ENCODE measurements at regions not wholly inside any gene's neighbourhood (a gene's known extent, or its start where the extent isn't known, plus 50 kb on each side); places are given as distances from the start of the nearest gene placed in this dataset.
"Not testable (repeated sequence)": the region's sequence is repeated elsewhere in the genome, so short reads cannot be mapped to it uniquely, and the experiment has no call there.

GRCh38 chr2:187875261-187876141 lies 321.3 kb upstream of the TFPI start:
- no peak for DNase-seq

DNA sequence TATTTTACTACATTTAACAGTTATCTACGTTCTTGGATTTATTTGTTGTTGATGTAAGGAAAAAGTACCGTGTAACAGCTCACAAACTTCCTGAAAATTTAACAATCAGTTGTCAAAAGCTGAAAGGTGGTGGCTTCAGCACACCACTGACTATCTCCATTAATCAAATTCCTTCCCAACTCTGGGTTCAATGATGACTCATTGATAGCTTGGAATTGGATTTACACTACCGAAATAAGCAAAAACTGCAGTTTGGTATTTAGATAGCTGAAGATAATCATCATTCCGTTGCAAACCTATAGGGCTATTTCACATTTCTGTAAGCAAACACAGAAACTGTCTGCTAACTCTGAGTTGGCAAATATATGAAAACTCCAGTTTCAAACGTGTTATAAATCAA lies 322.3 kb upstream of the TFPI start:
- DNase-seq: no peak

DNA sequence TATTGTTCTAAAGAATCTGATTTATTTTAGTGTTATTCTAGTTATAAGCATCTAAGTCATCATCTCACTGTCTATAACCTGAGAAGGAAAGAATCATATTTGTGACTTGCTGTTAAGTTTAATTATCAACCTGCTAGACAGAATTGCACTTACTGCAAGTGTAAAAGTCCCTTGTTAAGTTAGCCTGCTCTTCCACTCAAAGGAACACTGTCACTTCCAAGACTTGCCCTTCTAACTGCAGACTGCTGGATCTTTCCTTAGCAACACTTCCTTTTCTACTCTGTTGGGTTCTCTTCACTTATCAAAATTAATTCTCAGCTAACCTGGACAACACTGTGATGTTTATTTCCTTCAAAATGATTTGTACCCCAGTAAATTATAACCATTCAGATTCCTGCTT lies 323.2 kb upstream of the TFPI start:
- DNase-seq: no peak

GRCh38 chr2:187878112-187878511 lies 323.9 kb upstream of the TFPI start:
- no peak for DNase-seq

DNA sequence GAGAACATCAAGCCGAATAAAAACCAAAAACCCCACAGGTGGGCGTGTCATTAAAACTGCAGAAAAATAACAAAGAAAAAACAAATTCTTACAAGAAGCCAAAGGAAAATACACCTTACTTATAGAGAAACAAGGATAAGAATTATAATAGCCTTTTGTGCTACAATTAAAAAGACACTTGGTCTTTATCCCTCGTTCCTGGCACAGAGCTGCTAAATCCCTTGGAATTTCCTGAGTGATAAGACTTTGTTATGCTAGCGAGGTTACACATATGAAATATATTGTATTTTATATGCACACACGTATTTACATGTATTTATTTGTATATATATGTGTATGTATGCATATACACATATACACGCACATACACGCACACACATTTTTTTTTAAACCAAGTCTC lies 325.3 kb upstream of the TFPI start:
- no peak for DNase-seq

DNA sequence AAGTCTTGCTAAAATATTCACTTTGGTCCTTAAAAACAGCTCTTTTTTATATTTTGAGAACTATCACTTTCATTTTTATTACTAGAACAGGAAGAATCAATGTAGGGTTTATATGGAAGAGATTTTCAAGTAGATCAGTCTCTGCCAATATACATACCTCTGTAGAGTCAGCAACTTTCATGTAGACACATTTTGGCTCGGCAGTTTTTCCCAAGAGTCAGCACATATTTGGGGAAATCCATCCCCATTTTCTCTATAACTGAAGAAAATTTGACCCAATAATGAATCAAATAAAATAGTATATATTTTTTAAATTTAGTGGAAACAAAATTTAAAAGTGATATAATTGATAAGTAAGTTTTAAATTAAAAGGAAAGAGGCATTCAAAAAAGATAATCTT lies 329.8 kb upstream of the TFPI start:
- DNase-seq: no peak

GRCh38 chr2:187890690-187891089 lies 336.5 kb upstream of the TFPI start:
- no peak for DNase-seq

DNA sequence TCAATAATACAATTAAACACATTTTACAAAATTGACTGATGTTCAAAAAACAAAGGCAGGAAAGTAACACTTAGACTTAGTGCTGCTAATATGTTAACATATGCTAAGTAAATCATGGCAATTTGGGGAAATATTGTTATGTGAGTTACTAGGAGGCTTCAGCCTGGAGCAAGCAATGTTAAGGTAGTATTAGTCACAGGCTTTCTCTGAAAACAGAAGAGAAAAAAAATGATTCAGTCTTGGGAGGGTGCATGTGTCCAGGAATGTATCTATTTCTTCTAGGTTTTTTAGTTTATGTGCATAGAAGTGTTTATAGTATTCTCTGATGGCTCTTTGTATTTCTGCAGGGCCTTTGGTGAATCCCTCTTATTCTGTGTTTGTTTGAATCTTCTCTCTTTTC lies 345.8 kb upstream of the TFPI start:
- DNase-seq: no peak

GRCh38 chr2:187906021-187906420 lies 351.8 kb upstream of the TFPI start:
- no peak for DNase-seq

- DNase-seq: not testable (repeated sequence)
Observed at GRCh38 chr2:187910922-187911321, 356.7 kb upstream of the TFPI start.

- no peak for DNase-seq
Observed at GRCh38 chr2:187912950-187913349, 358.7 kb upstream of the TFPI start.

GRCh38 chr2:187915810-187916209 lies 361.6 kb upstream of the TFPI start:
- no peak for DNase-seq

- no peak for DNase-seq
Observed at GRCh38 chr2:187916799-187917198, 362.6 kb upstream of the TFPI start.

DNA sequence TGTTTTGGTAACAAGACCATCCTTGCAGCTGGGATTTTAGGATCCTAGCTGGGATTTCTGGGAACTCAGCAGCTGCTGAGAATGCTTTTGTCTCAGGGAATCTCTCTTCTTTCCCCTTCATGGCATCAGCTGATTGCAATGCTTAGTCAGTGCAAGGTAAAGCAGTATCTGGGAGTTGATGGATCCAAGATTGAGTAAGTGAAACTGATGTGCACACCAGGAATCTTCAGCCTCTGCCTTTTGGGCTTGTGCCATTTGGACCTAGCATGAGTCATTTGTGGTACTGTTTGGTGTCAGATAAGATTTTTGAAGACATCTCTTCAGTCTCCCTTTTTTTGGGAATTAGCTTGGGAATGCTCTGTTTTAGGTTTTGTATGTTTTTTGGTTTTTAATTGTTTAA lies 363.3 kb upstream of the TFPI start:
- DNase-seq: no peak

GRCh38 chr2:187918996-187919821 lies 365.0 kb upstream of the TFPI start:
- no peak for DNase-seq

DNA sequence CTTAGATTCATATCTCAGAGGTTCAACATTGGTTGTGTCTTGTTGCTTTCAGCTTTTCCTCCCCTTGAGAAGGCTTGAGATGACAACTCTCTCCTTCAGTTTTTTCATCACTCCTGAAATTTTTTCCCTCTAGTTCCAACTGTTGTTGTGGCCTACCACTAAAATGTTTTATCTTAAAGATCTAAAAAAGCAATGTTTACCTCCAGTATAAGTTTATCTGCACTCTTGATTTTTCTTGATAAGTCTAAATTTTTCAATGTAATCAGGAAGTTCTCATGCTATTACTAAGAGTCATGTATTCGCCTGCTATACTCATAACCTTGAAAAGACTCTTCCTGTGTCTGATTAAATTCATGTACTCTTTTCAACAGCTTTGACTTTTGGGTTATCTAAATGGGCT lies 366.3 kb upstream of the TFPI start:
- no peak for DNase-seq

- DNase-seq: no peak
Observed at GRCh38 chr2:187922846-187923245, 368.6 kb upstream of the TFPI start.

DNA sequence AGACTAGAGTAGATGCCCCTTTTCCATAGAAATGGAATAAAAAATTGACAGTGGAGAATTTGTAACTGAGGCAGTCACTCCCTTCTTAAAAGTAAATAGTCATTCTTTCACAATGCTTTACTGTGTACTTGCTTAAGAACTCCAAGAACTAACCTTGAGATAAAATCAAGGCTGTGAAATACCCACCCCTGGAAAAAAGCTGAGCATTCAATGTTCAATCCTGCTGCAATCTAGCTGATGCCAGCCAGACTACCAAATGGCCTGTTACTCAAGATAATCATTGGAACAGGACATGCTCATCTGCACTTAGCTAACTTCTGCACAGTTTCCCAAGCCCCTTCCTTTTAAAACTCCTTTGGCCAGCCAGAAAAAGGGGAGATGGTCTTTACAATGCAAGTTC lies 367.4 kb upstream of the GULP1 start:
- DNase-seq: no peak

- DNase-seq: no peak
Observed at GRCh38 chr2:187934236-187934635, 357.4 kb upstream of the GULP1 start.

- DNase-seq: no peak
Observed at GRCh38 chr2:187934692-187935091, 357.0 kb upstream of the GULP1 start.

DNA sequence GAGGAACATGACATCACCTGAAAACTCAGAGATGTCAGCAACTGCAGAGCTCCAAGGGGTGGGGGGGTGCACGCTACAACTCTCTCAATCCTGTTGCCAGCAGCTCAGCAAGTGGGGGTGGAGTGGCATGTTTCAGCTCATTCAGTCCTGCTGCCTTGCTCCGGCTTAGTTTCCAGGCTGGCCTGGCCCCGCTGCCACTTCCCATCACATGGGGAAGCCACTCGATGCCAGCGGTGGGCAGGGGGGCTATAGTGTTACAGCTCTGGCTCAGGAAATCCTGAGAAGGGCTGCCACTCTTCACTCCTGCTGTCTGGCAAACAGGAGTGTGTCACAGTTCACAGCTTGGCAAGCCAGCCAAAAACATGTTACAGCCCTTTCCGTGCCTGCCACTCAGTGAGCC lies 356.5 kb upstream of the GULP1 start:
- DNase-seq: no peak

GRCh38 chr2:187936228-187936627 lies 355.4 kb upstream of the GULP1 start:
- DNase-seq: no peak

- no peak for DNase-seq
Observed at GRCh38 chr2:187939180-187939579, 352.5 kb upstream of the GULP1 start.

DNA sequence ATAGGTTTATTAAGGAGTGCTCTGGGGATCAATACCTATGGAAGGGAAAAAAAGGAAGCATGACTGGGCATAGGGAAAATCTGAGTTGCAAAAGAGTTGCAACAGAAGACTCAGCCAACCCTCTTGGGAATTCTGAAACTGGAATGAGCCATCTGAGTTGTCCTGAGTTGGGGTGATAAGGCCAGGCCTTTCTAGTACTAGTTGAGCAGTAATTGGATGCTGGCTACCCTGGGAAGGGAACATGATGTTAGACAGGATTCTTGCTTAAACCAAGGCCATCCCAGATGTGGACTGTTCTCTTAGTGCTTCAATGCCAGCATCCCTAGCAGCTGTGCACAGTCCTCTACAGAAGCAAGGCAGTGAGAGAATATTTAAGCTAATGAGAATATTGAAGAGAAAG lies 348.8 kb upstream of the GULP1 start:
- no peak for DNase-seq

Measured in NCI-H1694 (cell line).